Neutrophil (primary cell): ENCODE measurements at regions not wholly inside any gene's neighbourhood (a gene's known extent, or its start where the extent isn't known, plus 50 kb on each side); places are given as distances from the start of the nearest gene placed in this dataset.

ENCODE experiments used
- H3K27ac ChIP-seq: fragments of 200-600 bp; sonication (generic); 2 replicates; pipeline ENCODE4 v1.5.1; 2016; ENCODE audit warnings: mild to moderate bottlenecking, moderate library complexity
- H3K27me3 ChIP-seq: fragments of 200-600 bp; sonication (generic); 2 replicates; pipeline ENCODE4 v1.6.0; 2016; ENCODE audit warnings: mild to moderate bottlenecking
- H3K36me3 ChIP-seq: fragments of 200-600 bp; sonication (generic); 2 replicates; pipeline ENCODE4 v1.5.1; 2017
- H3K4me1 ChIP-seq, 2 experiments: fragments of 200-600 bp in 1 of 2; sonication (generic) in 1 of 2; 1 replicate in 1 of 2; 2 replicates in 1 of 2; pipeline versions ENCODE4 v1.5.1 to v1.6.1; 2013 to 2016; ENCODE audit warnings: low read depth in 1 of 2, low read length in 1 of 2, mild to moderate bottlenecking in 1 of 2, moderate library complexity in 1 of 2; ENCODE audit not compliant: control insufficient read depth in 1 of 2, insufficient read depth in 1 of 2
- H3K4me3 ChIP-seq, 2 experiments: fragments of 200-600 bp in 1 of 2; sonication (generic) in 1 of 2; 1 replicate in 1 of 2; 2 replicates in 1 of 2; pipeline ENCODE4 v1.5.1; 2013 to 2016; ENCODE audit warnings: low read depth in 1 of 2, low read length in 1 of 2, mild to moderate bottlenecking in 1 of 2, moderate library complexity in 1 of 2
- H3K9me3 ChIP-seq: fragments of 200-600 bp; sonication (generic); 2 replicates; pipeline ENCODE4 v1.5.1; 2016
- CTCF ChIP-seq: fragments of 200-600 bp; sonication (generic); IDR thresholded peaks from 2 replicates; pipeline ENCODE4 v1.5.1; 2016; ENCODE audit warnings: antibody characterized with exemption

- Histone ChIP-seq H3K9me3 (no peaks in the 10 kb centered on the region), H3K4me3 (no peak overlapping the region), H3K27me3 (no peaks in the 10 kb centered on the region), H3K27ac (no peak overlapping the region), H3K4me1 (no peaks in the 10 kb centered on the region), H3K36me3 (no peaks in the 10 kb centered on the region)
- TF ChIP-seq CTCF = no peak
Measured at GRCh38 chr10:57996536-57996935, 271.2 kb downstream of the IPMK start.

GRCh38 chr10:57993302-57993701 lies 274.4 kb downstream of the IPMK start:
- TF ChIP-seq CTCF = no peak
- Histone ChIP-seq H3K4me3 (no peak overlapping the region), H3K36me3 (no peaks in the 10 kb centered on the region), H3K27me3 (no peaks in the 10 kb centered on the region), H3K27ac (no peak overlapping the region), H3K9me3 (no peaks in the 10 kb centered on the region), H3K4me1 (no peaks in the 10 kb centered on the region)

- no peaks in the 10 kb centered on the region for H3K9me3 ChIP-seq
- H3K36me3 ChIP-seq = no peaks in the 10 kb centered on the region
- H3K27me3 ChIP-seq = no peaks in the 10 kb centered on the region
- H3K4me3 ChIP-seq = no peak overlapping the region
- no peak overlapping the region for H3K27ac ChIP-seq
- TF ChIP-seq CTCF = no peak
- H3K4me1 ChIP-seq = no peaks in the 10 kb centered on the region
Measured at GRCh38 chr10:57992321-57993077, 275.2 kb downstream of the IPMK start.

- Histone ChIP-seq H3K27ac (no peak overlapping the region), H3K4me1 (no peaks in the 10 kb centered on the region), H3K4me3 (no peak overlapping the region), H3K27me3 (no peaks in the 10 kb centered on the region), H3K36me3 (no peaks in the 10 kb centered on the region), H3K9me3 (no peaks in the 10 kb centered on the region)
- no peak for TF ChIP-seq CTCF
Measured at GRCh38 chr10:57988964-57989363, 278.7 kb downstream of the IPMK start.

GRCh38 chr10:57987055-57987721 lies 280.5 kb downstream of the IPMK start:
- TF ChIP-seq CTCF = no peak
- H3K4me1 ChIP-seq = no peaks in the 10 kb centered on the region
- H3K4me3 ChIP-seq = no peak overlapping the region

More at GRCh38 chr10:57987055-57987721, 280.5 kb downstream of the IPMK start:
- Histone ChIP-seq H3K27ac (no peak overlapping the region), H3K36me3 (no peaks in the 10 kb centered on the region), H3K27me3 (no peaks in the 10 kb centered on the region), H3K9me3 (no peaks in the 10 kb centered on the region)
